HG03558 (cell line): ENCODE measurements at regions not wholly inside any gene's neighbourhood (a gene's known extent, or its start where the extent isn't known, plus 50 kb on each side); places are given as distances from the start of the nearest gene placed in this dataset.
"Not testable (repeated sequence)": the region's sequence is repeated elsewhere in the genome, so short reads cannot be mapped to it uniquely, and the experiment has no call there.

Source experiments
- ATAC-seq: cut with Tn5 transposase; IDR thresholded peaks from one replicate; pipeline ENCODE4 v1.9.1; 2021; ENCODE audit warnings: moderate number of reproducible peaks; ENCODE audit not compliant: unreplicated experiment; ENCODE audit errors: extremely low read depth

- ATAC-seq: peak; percentile 55
Observed at GRCh38 chr16:58853854-58854791, 120.0 kb upstream of the GOT2 start.

DNA sequence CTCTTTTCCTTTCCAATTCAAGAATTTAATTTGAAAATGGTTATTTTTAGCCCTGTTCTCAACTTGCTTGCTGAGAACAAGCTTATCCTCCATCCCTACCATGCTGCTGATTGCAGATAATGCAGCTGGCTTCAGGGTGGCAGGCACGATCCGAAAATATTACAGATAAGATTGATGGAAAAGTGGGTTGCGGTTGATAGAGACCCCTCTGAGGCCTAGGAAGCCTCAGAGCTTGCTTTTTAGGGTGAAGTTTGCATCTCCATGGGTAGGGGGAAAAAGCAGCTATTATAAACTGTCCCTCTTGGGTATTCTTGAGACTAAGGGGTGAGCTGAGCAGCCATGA is 116.5 kb upstream of the GOT2 start:
- ATAC-seq: no peak

DNA sequence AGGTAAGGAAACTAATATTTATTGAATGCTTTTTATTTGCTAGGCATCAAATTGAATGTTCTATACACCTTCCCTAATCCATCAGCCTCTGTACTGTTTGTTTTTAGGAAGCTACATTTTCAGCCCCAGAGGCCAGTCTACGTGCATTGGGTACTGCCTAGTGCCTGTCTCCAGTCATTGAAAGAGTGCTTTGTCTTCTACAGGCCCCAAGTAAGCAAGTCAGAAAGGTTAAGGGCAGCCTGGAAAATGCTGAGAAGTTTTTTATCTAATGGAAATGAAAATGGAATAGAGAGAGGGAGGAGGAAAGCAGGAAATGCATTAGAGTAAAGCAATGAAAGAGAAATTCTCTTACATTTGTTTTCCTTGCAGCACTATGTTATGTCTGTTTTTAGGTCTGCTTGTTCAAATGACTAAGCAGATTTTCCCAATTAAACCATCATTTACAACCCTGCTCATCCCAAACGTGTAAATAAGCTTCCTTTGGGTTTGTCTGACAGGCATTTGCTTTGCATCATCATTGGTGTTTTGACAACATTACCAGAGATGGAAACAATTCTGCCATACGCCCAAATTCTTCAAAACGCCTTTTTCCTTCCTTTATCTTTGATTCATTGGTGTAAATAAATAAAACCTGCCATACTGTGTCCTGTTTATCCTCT is 116.0 kb upstream of the GOT2 start:
- ATAC-seq: no peak

DNA sequence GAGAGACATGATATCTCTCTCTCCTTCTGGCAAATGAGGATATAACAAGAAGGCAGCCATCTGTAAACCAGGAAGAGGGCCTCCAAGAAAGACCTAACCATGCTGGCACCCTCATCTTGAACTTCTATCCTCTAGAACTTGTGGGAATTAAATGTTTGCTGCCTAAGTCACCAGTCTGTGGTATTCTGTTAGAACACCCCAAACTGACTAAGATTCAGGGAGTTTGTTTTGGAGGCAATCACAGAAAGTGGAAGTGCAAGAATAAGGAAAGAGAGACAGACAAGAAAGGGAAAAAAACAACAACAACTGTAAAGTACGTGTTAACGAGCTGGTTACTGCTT is 114.5 kb upstream of the GOT2 start:
- no peak for ATAC-seq

GRCh38 chr16:58847902-58848661 is 114.0 kb upstream of the GOT2 start:
- no peak for ATAC-seq

DNA sequence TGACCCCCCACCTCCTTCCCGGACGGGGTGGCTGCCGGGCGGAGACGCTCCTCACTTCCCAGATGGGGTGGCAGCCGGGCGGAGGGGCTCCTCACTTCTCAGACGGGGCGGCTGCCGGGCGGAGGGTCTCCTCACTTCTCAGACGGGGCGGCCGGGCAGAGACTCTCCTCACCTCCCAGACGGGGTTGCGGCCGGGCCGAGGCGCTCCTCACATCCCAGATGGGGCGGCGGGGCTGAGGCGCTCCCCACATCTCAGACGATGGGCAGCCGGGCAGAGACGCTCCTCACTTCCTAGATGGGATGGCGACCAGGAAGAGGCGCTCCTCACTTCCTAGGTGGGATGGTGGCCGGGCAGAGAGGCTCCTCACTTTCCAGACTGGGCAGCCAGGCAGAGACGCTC is 112.1 kb upstream of the GOT2 start:
- not testable (repeated sequence) for ATAC-seq

DNA sequence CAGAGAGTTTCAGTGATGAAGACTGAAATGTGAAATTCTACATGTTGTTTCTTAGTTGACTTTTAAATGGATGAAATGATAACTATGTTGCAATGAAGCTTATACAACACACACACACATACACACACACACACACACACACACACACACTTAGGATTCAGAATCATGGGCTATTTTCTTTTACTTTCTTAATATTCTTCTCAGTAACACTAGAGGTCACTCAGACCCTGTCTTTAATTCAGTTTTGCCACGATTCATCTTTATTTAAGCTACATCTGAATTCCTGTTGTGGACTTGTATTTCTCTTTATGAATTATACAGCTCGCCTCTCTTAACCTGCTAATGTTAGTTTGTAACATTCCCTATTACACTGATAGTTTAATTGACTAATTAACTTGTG is 109.6 kb upstream of the GOT2 start:
- no peak for ATAC-seq

DNA sequence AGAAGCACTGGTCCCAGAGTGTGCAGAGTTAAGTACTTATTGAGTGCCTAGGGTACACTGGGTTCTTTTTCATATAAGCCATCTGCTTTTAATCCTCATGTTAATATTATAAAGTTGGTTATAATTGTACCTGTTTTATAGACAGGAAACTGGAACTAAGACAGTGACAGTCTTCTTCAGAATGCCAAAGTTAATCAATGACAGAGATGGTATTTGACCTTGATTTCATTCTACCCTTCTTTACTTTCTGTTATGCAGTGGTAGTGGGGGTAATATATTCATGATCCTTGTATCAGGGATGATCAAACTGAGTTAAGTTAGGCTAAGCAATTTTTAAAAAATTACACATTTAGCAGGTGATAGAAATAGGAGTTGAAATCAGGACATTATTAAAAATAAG is 108.6 kb upstream of the GOT2 start:
- ATAC-seq: no peak

DNA sequence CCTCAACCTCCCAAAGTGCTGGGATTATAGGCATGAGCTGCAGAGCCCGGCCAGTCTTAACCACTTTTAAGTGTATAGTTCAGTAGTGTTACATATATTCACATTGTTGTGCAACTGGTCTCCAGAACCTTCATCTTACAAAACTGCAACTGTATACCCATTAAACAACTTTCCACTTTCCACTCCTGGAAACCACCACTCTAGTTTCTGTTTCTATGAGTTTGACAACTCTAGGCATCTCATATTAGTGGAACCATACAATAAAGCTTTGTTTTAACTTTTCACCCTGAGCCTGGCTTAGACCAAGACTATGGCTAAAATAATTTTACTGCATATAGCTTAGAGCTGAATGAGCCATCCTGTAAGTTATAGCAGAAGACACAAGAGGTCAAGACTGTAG is 108.0 kb upstream of the GOT2 start:
- no peak for ATAC-seq

DNA sequence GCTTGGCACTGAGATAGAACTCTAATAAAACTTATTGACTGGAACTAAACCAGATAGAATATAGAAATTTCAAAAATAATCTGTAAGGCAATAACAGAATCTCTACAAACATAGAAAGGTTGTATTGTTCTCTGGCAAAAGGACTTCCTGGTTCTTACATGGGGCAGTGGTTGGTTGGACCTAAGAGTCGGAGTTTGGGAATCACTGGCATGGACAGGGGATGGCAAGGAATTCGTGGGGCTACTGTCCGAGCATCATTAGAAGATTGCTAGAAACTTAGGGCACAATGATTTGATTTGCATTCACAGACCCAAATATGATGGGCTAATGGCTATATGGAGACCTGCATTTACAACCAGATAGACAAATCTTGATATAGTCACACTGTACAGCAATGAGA is 103.8 kb upstream of the GOT2 start:
- ATAC-seq: no peak

GRCh38 chr16:58836427-58836826 is 102.3 kb upstream of the GOT2 start:
- ATAC-seq: no peak

DNA sequence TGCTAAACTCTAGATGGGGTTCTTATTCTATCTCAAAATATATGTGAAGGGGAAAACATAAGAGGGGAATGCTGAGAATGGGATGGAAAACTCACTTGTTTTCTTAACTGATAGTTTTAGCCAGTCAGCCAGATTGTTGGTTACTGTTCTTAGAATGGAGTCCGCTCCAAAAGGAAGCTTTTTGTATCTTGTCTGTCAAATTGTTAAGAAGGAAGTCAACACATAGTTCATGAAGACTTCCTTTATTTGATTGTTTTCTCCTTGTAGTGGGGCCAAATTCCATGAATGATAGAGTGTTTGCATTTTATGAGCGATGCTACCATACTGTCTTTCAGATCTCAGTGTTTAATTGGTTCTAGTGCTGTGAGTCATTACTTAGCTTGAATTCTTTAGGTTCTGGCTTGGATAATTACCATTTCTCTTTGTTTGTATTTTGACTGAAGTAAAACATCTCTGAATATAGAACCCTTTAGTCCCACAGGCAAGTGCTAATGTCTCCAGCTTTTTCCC is 98.3 kb upstream of the GOT2 start:
- no peak for ATAC-seq

DNA sequence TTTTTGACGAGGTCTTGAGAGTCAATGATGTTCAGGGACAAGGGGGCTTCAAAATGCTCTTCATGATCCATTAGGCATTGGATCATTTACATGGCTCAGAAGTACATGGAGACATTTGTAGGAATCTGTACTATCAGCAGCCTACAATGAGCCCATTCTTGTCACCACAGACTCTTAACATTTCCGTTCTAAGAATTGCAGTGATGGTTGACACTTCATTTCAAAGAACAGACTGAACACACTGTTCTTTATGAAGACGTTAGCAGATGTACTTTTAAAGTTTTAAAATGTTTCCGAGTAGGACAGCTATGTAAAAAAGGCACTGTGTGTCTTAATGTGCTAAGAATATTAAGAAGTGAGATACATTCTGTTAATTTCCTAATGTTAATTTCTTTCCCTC is 97.3 kb upstream of the GOT2 start:
- no peak for ATAC-seq

- no peak for ATAC-seq
Observed at GRCh38 chr16:58828901-58829545, 94.9 kb upstream of the GOT2 start.

DNA sequence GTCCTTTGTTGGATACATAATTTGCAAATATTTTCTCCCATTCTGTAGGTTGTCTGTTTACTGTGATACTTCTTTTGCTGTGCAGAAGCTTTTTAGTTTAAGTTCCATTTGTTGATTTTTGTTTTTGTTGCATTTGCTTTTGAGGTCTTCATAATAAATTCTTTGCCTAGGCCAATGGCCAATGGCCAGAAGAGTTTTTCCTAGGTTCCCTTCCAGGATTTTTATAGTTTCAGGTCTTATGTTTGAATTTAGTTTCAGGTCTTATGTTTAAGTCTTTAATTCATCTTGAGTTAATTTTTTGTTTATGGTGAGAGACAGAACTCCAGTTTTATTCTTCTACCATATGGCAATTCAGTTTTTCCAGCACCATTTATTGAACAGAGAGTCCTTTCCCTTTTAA is 90.1 kb upstream of the GOT2 start:
- no peak for ATAC-seq

DNA sequence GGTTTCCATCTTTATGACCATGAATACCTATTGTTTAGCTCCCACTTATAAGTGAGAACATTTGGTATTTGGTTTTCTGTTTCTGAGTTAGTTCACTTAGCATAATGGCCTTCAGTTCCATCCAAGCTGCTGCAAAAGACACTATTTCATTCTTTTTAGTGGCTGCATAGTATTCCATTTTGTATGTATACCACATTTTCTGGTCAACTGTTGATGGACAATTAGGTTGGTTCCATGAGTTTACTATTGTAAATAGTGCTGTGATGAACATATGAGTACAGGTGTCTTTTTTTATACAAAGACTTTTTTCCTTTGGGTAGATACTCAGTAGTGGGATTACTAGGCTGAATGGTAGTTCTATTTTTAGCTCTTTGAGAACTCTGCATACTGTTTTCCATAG is 87.8 kb upstream of the GOT2 start:
- ATAC-seq: no peak

- ATAC-seq: no peak
Observed at GRCh38 chr16:58820411-58820810, 86.3 kb upstream of the GOT2 start.

DNA sequence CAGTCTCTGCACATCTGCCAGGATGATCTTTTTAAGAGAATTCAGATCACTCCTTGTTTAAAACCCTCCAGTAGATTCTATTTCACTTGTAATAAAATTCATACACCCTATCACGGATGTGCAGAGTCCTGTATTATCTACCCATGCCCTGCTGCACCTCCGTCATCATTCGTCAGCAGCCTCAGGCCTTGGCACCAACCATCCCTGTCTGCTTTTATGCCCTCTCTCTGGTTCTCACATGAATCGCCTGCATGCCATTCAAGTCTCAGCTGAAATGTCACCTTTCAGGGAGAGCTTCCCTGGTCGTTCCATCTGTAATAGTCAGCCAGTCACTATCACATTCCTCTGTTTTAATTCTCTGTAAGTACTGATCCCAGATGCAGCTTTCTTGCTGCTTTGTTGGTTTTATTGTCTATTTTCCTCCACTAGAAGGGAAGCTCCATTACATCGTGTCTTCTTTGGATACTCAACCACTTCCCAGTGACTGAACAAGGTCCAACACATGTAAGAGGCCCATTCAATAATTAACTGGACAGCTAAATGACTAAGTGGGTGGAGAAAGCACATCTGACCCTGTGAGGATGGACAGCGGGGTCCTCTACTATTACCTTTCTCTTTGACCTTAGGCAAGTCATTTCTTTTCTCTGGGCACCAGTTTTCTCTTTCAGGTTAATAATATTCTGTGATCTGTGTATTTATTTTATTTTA is 81.2 kb upstream of the GOT2 start:
- ATAC-seq: no peak

DNA sequence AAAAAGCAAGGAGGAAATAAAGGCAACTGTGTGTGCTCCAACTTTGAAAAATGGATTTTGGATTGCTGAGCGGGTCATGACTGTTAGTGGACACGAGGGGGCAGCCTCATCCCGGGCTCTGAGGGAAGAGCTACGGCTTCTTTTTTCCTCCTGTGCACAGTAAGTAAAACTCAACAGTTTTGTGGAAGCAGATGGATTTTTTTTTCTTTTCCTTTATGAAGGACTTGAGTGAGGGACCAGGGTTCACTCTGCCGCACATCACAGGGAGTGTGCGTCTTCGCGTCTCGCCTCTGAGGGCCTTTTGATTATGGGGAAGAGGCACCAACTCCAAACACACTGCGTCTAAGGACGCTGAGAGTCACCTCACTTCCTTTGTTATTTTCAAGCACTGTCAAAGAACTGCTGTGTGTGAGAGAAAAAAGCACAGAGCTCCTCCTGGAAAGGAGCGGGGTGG is 80.3 kb upstream of the GOT2 start:
- ATAC-seq: no peak

GRCh38 chr16:58809213-58809612 is 75.1 kb upstream of the GOT2 start:
- ATAC-seq: no peak
